PC-3 (cell line): ENCODE measurements at regions not wholly inside any gene's neighbourhood (a gene's known extent, or its start where the extent isn't known, plus 50 kb on each side); places are given as distances from the start of the nearest gene placed in this dataset.

Source experiments
- ATAC-seq: fragments of 200-7000 bp; cut with Tn5 transposase; 2 replicates; pipeline ENCODE4 v1.9.1; 2020; ENCODE audit warnings: mild to moderate bottlenecking, moderate library complexity
- BruUV-seq: library from RNA; stranded (reverse); fragments of 400-500 nt; replicated peaks from 2 replicates; lab custom pipeline; 2021; lab: Mats Ljungman, UMichigan
- CTCF ChIA-PET: fragments of 300-600 bp; sonication (Branson Sonifier 250); formaldehyde crosslinking; loops from one replicate; lab custom pipeline; 2022; ENCODE audit warnings: antibody characterized with exemption; lab: Charles Lee
- POLR2A ChIA-PET: fragments of 300-600 bp; sonication (Branson Sonifier 250); formaldehyde crosslinking; loops from one replicate; lab custom pipeline; 2022; ENCODE audit warnings: antibody characterized with exemption; ENCODE audit not compliant: unreplicated experiment; lab: Charles Lee
- DNase-seq: peaks from one replicate; pipeline ENCODE4 v3.0.0-alpha.2; 2015
- H2AFZ ChIP-seq: fragments of 300-600 bp; sonication (generic); 2 replicates; pipeline ENCODE4 v1.6.0; 2016; ENCODE audit warnings: antibody characterized with exemption, low read length
- H3F3A ChIP-seq: fragments of 300-600 bp; sonication (generic); one replicate; pipeline ENCODE4 v1.6.0; 2017; ENCODE audit warnings: antibody characterized with exemption, low read length, control low read depth, mild to moderate bottlenecking; ENCODE audit not compliant: unreplicated experiment
- H3K27ac ChIP-seq: fragments of 300-600 bp; sonication (generic); 2 replicates; pipeline ENCODE4 v1.5.1; 2016; ENCODE audit warnings: mild to moderate bottlenecking, low read length
- H3K27me3 ChIP-seq: fragments of 300-600 bp; sonication (generic); 2 replicates; pipeline ENCODE4 v1.6.1; 2016; ENCODE audit warnings: low read length, mixed read lengths
- H3K36me3 ChIP-seq: fragments of 300-600 bp; sonication (generic); 2 replicates; pipeline ENCODE4 v1.6.1; 2016; ENCODE audit warnings: low read depth, mixed run types, low read length, mixed read lengths
- H3K4me1 ChIP-seq: fragments of 300-600 bp; sonication (generic); 2 replicates; pipeline ENCODE4 v1.5.1; 2016; ENCODE audit warnings: low read length; ENCODE audit not compliant: insufficient read depth
- H3K4me2 ChIP-seq: fragments of 300-600 bp; sonication (generic); 2 replicates; pipeline ENCODE4 v1.6.0; 2016; ENCODE audit warnings: low read length
- H3K4me3 ChIP-seq: fragments of 300-600 bp; sonication (generic); 2 replicates; pipeline ENCODE4 v1.5.1; 2016; ENCODE audit warnings: mild to moderate bottlenecking, low read length, mixed read lengths
- H3K79me2 ChIP-seq: fragments of 300-600 bp; sonication (generic); 2 replicates; pipeline ENCODE4 v1.6.1; 2017; ENCODE audit warnings: low read length, mixed read lengths
- H3K9ac ChIP-seq: fragments of 300-600 bp; sonication (generic); 2 replicates; pipeline ENCODE4 v1.6.0; 2016; ENCODE audit warnings: mild to moderate bottlenecking, low read length
- H3K9me2 ChIP-seq: fragments of 300-600 bp; sonication (generic); replicated peaks from 2 replicates; pipeline ENCODE4 v1.6.1; 2016; ENCODE audit warnings: mixed run types, low read length, mixed read lengths
- H3K9me3 ChIP-seq: fragments of 300-600 bp; sonication (generic); 2 replicates; pipeline ENCODE4 v1.6.1; 2016; ENCODE audit warnings: low read length, mixed read lengths
- H4K20me1 ChIP-seq: fragments of 300-600 bp; sonication (generic); 2 replicates; pipeline ENCODE4 v1.6.1; 2016; ENCODE audit warnings: low read length, mixed read lengths
- CTCF ChIP-seq: fragments of 300-600 bp; sonication (generic); conservative IDR thresholded peaks from 2 replicates; pipeline ENCODE4 v1.5.1; 2017; ENCODE audit warnings: antibody characterized with exemption, low read depth, mild to moderate bottlenecking, low read length
- EZH2 ChIP-seq: fragments of 300-600 bp; sonication (generic); IDR thresholded peaks from one replicate; pipeline ENCODE4 v1.6.1; 2017; ENCODE audit warnings: antibody characterized with exemption, mild to moderate bottlenecking, low read length; ENCODE audit not compliant: unreplicated experiment
- EZH2phosphoT487 ChIP-seq: fragments of 300-600 bp; sonication (generic); IDR thresholded peaks from 2 replicates; pipeline ENCODE4 v1.6.1; 2018; ENCODE audit warnings: mild to moderate bottlenecking, antibody characterized with exemption, low read length, borderline replicate concordance
- intact Hi-C: fragments of 100-400 bp; cut with micrococcal nuclease; formaldehyde crosslinking; loops from 2 replicates; pipeline ENCODE4 v1.9.0; 2023

DNA sequence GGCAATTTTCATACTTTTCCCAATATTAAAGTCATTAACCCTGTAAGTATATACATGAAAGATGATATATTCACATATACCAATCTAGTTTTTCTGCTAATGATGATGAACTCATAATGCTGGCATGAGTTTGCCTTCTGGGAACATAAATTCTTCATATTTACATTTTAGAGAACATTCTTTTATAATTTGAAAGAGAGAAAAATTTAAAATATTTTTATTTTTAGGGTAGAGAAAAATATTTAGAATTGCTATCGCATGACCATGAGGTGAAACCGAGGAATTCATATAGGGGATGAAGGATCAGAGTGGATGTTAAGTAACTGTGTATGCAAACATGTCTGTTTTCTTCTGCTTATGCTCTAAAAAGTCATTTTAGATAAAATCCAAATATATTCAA lies 825.3 kb upstream of the FLRT2 start:
- Histone ChIP-seq H2AFZ (no peak overlapping the region), H3K79me2 (no peaks in the 10 kb centered on the region), H3K9ac (no peak overlapping the region), H3K9me2 (no peaks in the 10 kb centered on the region), H4K20me1 (no peaks in the 10 kb centered on the region), H3K4me3 (no peak overlapping the region), H3K4me1 (no peaks in the 10 kb centered on the region), H3K9me3 (0 out of 2 replicates have a peak, but pooled peaks cover 4% of the 10 kb centered on the region), H3K4me2 (no peak overlapping the region), H3K27ac (no peak overlapping the region), H3K27me3 (no peaks in the 10 kb centered on the region), H3F3A (no peaks in the 10 kb centered on the region), H3K36me3 (no peaks in the 10 kb centered on the region)
- TF ChIP-seq EZH2, result no peak
- CTCF ChIA-PET, result no interaction called here
- no TSS peak for BruUV-seq
- POLR2A ChIA-PET, result no interaction called here
- no peak for ATAC-seq
- no peak for DNase-seq
- intact Hi-C loops, result no loop called here

DNA sequence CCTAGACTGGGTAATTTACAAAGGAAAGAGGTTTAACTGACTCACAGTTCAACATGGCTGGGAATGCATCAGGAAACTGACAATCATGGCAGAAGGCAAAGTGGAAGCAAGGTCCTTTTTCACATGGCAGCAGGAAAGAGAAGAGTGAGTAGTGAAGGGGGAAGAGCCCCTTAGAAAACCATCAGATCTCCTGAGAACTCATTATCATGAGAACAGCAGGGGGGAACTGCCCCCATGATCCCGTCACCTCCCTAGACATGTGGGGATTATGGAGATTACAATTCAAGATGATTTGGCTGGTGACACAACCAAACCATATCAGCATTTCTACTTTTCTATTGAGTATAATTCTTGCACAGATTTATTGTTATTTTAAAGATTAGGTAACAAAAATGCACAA lies 822.1 kb upstream of the FLRT2 start:
- no peak overlapping the region for H3K9ac ChIP-seq
- ChIA-PET CTCF (no interaction called here), POLR2A (no interaction called here)
- intact Hi-C loops, result no loop called here
- no peak overlapping the region for H2AFZ ChIP-seq
- DNase-seq, result no peak
- H3F3A ChIP-seq, result no peaks in the 10 kb centered on the region
- H3K9me2 ChIP-seq, result no peaks in the 10 kb centered on the region
- H3K36me3 ChIP-seq, result no peaks in the 10 kb centered on the region
- H3K27ac ChIP-seq, result no peak overlapping the region
- no peaks in the 10 kb centered on the region for H3K27me3 ChIP-seq
- H3K4me3 ChIP-seq, result no peak overlapping the region
- no peaks in the 10 kb centered on the region for H3K4me1 ChIP-seq
- TF ChIP-seq EZH2phosphoT487, result no peak
- H3K79me2 ChIP-seq, result no peaks in the 10 kb centered on the region
- H3K9me3 ChIP-seq, result 0 out of 2 replicates have a peak, but pooled peaks cover 4% of the 10 kb centered on the region
- ATAC-seq, result no peak
- H4K20me1 ChIP-seq, result no peaks in the 10 kb centered on the region
- no TSS peak for BruUV-seq
- H3K4me2 ChIP-seq, result no peak overlapping the region

- ChIA-PET CTCF (no interaction called here), POLR2A (no interaction called here)
- H3K4me1 ChIP-seq, result no peaks in the 10 kb centered on the region
- no peaks in the 10 kb centered on the region for H3K27me3 ChIP-seq
- H3K9me2 ChIP-seq, result no peaks in the 10 kb centered on the region
- TF ChIP-seq CTCF (no peak), EZH2phosphoT487 (no peak), EZH2 (no peak)
- no peaks in the 10 kb centered on the region for H3K79me2 ChIP-seq
- H3K4me2 ChIP-seq, result no peak overlapping the region
- no peaks in the 10 kb centered on the region for H3K36me3 ChIP-seq
- no peak for DNase-seq
- no peak overlapping the region for H2AFZ ChIP-seq
- no peaks in the 10 kb centered on the region for H3K9me3 ChIP-seq
- H3K27ac ChIP-seq, result no peak overlapping the region
- no TSS peak for BruUV-seq
- intact Hi-C loops, result no loop called here
- no peaks in the 10 kb centered on the region for H4K20me1 ChIP-seq
- H3K9ac ChIP-seq, result no peak overlapping the region
- H3K4me3 ChIP-seq, result no peak overlapping the region
- ATAC-seq, result no peak
- H3F3A ChIP-seq, result no peaks in the 10 kb centered on the region
Measured at GRCh38 chr14:84708865-84709264, 821.1 kb upstream of the FLRT2 start.

DNA sequence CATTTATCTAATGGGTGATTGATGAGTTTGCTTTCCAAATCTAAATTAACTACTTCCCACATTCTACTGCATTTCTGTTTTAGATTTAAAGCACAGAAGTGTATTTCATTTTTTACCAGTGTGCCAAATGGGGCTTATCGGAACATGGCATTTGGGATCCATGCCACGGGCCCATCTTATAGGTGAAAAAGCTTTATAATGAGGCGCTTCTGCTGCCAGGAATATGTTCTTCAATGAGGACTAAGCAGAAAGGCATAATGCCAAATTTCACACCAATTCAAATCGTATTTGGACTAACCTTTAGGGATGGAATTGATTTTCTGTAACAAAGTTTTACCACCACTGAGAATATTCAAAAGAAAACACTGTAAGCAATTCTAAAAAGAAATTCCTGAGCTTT lies 803.5 kb upstream of the FLRT2 start:
- Histone ChIP-seq H3K9ac (no peak overlapping the region), H4K20me1 (no peaks in the 10 kb centered on the region), H3K9me2 (no peaks in the 10 kb centered on the region), H3F3A (no peaks in the 10 kb centered on the region), H3K4me3 (no peak overlapping the region), H3K27ac (no peak overlapping the region), H3K36me3 (no peaks in the 10 kb centered on the region), H3K4me2 (no peak overlapping the region), H3K9me3 (no peaks in the 10 kb centered on the region), H3K27me3 (no peaks in the 10 kb centered on the region), H3K79me2 (no peaks in the 10 kb centered on the region), H2AFZ (no peak overlapping the region), H3K4me1 (no peaks in the 10 kb centered on the region)
- intact Hi-C loops, result no loop called here
- ChIA-PET CTCF (no interaction called here), POLR2A (no interaction called here)
- no peak for TF ChIP-seq EZH2
- no peak for TF ChIP-seq CTCF
- no peak for TF ChIP-seq EZH2phosphoT487
- DNase-seq (no peak), ATAC-seq (no peak)
- BruUV-seq, result no TSS peak
